AML-193 (cell line): ENCODE measurements at regions not wholly inside any gene's neighbourhood (a gene's known extent, or its start where the extent isn't known, plus 50 kb on each side); places are given as distances from the start of the nearest gene placed in this dataset.

Experiments used
- DNase-seq, 2 experiments: peaks; one replicate each; lab custom pipeline; 2025; lab: John Stamatoyannopoulos, UW

DNA sequence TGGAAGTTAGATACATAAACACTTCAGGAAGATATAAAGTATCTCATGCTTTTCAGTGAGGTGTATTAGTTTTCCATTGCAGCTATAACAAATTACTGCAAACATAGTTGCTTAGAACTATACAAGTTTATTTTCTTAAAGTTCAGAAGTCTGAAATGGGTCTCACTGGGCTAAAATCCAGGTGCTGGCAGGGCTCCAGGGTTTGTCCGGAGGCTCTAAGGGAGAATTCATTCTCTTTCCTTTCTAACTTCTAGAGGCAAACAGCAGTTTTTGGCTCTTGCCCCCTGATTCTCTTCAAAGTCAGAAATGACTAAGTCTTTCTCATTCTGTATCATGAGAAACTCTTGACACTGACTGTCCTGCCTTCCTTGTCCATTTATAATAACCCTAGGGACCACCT, 138.8 kb downstream of the AASDHPPT start:
- DNase-seq = no peak

DNA sequence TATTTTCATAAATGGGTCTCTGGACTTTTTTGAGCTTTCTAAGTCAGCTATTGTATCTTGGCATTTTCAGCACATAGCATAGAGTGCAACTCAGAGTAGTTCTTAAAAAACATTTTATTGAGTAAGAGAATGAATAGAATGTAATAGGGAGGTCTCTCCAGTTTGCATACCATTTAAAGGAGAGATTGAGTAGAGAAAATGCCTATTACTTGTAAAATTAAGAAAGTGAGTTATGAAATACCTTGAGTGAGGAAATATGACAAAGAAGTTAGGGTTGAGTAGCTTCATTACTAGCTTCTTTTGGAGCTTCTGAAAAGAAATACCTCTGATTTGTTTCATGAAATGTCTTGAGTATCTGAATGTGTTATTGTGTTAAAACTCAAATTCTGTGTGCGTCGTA, 140.0 kb downstream of the AASDHPPT start:
- DNase-seq = no peak

- DNase-seq = no peak
These were observed 140.6 kb downstream of the AASDHPPT start for GRCh38 chr11:106218106-106218505.

DNA sequence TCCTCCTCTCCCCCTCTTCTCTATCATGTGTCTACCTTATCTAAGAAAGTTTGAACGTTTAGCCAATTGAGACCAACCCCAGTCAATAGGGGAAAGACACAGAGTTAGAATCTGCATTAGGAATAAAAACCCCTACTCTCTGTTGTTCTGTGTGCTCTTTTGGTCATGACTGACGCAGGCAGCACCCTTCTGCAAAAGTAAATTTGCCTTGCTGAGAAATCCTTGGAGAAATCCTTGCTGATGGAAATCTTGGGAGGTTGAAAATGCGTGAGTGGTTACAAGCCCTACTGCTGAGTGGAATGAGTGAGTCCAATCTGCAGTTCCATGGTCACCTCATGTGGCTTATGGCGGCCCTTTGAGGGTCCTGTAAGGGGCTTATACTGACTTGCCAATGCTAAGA, 145.2 kb downstream of the AASDHPPT start:
- DNase-seq = no peak

DNA sequence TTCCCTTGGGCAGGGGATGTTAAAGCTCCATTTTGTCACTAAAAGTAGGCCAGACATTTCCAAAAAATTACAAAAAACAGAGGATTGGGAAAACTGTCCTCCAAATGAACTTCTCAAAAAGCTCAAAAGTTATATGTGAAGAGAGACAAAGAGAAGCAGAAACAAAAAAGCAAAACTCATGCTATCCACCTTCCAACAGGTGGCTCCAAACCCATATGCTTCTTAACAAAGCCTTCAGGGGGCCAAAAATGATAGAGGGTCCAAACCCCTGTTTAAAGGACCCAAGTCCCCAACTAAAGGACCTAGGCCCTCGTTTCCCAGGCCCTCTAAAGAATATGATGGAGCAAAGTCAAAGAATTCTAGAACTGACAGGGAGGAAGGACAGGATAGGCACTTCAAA, 146.7 kb downstream of the AASDHPPT start:
- no peak for DNase-seq

GRCh38 chr11:106228996-106229395, 151.5 kb downstream of the AASDHPPT start:
- DNase-seq = no peak

DNA sequence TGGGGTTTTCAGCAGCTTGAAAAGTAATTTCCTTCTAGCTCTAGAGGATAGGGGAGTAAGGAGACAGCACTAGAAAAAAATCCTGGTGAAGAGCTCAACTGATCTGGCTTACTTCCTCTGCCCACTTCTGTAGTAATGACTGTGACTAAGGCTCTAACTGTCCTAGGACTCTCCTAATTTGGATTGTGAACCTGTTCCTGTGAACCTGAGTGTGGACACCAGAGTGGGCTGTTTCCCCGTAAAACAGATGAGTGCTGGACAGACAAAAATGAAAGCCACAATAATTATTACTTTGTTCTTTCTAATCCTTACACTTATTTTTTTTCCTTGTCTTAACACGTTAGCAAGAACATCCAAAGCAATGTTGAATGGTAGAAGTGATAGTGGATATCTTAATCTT, 154.1 kb downstream of the AASDHPPT start:
- DNase-seq = no peak

- DNase-seq = no peak
These were observed 155.7 kb downstream of the AASDHPPT start for GRCh38 chr11:106233191-106233590.

- DNase-seq = no peak
These were observed 157.3 kb downstream of the AASDHPPT start for GRCh38 chr11:106234794-106235193.

DNA sequence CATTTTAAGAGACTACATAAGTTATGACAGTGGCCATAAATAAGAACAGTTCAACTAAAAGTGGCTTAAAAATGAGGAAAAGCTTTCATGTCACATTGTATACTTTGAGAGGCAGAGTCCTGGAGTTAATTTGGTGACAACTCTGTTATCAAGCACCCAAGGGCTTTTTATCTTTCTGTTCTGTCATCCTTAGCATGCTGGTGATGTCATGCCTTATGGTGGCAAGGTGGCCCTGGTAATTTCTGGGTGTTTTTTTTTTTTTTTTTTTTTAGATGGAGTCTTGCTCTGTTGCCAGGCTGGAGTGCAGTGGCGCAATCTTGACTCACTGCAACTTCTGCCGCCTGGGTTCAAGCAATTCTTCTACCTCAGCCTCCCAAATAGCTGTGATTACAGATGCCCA, 158.8 kb downstream of the AASDHPPT start:
- DNase-seq = no peak

DNA sequence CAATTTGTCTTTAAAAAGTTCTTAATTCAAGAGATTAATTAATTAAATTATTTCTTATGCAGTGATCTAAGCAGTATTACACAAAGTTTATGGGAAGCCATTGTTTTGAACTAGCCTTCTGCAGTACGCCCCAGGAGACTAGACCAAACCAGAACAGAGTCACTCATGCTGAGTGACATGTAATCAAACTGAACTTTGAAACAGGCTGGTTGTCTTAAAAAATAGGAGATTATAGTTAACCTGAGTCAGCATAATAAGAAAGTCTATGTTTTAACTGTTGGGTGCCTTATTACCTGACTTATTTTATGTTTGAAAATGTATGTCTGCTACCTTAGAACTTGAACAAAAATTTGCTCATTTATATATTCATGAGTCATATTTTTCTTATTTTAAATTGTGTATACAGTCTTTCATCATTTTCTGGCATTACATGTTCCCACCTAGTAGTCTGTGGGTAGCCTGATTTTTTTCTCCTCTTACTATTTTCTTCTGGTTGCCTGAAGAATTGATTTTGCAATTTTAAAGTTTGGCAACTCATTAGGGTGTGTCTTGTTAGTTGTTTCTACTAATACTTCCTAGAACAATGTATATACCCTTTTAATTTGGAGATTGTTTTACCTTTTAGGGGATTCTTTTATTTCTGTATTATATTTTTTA, 161.4 kb downstream of the AASDHPPT start:
- no peak for DNase-seq

- no peak for DNase-seq
These were observed 164.3 kb downstream of the AASDHPPT start for GRCh38 chr11:106241601-106242257.

- DNase-seq = no peak
These were observed 165.4 kb downstream of the AASDHPPT start for GRCh38 chr11:106242718-106243415.

- no peak for DNase-seq
These were observed 169.0 kb downstream of the AASDHPPT start for GRCh38 chr11:106246495-106246894.

GRCh38 chr11:106249617-106250239, 172.3 kb downstream of the AASDHPPT start:
- no peak for DNase-seq

- no peak for DNase-seq
These were observed 185.4 kb downstream of the AASDHPPT start for GRCh38 chr11:106262852-106263251.

DNA sequence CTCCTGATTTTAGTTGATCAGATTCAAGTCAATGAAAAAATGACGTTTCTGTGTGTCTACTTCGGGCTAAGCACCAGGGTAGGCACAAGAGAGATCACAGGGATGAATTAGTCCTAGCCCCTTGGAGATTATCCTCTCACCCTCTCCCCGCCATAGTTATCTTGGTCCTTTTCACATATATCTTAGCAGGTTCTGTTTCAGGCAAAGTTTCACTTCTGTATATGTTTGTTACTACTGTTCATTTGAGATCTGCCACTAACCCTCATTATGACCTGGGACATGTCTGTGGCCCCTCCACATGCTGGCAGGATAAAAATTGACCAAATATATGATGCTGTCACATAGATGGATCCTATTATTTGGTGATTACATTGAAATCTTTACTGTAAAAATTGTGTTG, 186.1 kb downstream of the AASDHPPT start:
- no peak for DNase-seq

DNA sequence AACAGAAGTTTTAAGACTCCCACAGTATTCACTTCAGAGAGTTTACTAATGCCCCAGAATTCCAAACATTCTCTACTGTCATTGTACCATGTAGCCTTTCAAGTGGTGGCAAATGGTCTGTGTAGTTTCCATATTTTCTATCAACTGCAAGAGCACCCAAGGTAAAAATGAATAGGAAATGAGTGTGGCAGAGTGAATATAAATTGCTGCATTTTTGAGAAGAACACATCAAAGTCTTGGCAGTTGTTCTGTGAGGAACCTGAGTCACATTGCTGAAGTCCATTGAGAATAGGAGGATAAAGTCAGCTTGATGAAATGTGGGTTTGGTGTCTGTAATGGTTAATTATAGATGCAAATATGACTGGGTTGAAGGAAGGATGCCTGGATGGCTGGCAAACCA, 193.6 kb downstream of the AASDHPPT start:
- DNase-seq = no peak

DNA sequence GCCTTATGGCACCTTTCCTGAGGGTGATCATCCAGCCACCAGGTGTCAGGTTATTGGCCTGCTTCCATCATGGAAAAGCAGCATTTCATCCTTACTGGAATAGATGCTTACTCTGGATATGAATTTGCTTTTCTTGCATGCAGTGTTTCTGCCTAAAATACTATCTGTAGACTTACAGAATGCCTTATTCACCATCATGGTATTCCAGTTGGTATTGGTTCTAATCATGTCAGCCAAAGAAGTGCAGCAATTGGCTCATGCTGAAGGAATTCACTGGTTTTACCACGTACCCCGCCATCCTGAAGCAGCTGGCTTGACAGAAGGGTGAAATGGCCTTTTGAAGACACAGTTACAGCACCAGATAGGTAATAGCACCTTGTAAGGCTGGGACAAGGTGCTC, 194.2 kb downstream of the AASDHPPT start:
- DNase-seq = no peak

- DNase-seq = no peak
These were observed 197.7 kb downstream of the AASDHPPT start for GRCh38 chr11:106275151-106275550.

DNA sequence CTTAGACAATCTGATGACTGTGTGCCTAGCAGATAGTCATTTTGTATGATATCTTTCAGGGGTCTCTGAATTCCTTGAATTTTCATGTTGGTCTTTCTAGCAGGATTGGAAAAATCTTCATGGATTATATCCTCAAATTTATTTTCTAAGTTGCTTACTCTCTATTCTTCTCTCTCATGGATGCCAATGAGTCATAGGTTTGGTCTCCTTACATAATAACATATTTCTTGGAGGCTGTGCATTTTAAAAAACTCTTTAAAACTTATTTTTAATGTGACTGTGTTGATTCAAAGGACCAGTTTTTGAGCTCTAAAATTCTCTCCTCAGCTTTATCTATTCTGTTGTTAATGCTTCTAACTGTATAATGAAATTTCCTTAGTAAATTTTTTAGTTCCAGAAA, 198.7 kb downstream of the AASDHPPT start:
- DNase-seq = no peak

DNA sequence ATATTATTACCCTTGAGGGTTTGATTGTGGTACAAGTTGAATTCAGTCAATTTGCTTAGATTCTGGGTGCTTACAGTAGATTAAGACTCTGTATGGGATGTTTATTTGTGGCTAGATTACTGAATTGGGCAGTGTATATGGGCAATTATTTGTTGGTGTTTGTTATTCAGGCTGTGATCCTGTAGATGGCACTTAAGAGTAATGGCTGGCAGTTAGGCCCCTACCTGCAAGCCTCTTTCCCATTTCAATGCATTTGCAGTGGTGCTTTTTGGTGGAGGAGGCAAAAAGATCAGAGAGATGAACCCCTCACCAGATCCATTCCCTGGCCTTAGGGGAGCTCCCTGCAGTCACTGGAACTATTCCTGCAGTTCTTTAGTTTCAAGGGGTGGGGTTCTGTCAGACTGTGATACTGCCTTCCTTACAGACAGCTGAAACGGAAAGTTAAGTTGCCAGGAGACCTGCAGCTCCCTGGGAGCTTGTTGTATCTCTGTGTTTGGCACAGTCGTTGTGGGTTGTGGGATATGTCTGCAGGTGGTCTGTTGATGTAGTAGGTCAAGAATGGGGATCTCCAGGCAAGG, 199.5 kb downstream of the AASDHPPT start:
- no peak for DNase-seq

DNA sequence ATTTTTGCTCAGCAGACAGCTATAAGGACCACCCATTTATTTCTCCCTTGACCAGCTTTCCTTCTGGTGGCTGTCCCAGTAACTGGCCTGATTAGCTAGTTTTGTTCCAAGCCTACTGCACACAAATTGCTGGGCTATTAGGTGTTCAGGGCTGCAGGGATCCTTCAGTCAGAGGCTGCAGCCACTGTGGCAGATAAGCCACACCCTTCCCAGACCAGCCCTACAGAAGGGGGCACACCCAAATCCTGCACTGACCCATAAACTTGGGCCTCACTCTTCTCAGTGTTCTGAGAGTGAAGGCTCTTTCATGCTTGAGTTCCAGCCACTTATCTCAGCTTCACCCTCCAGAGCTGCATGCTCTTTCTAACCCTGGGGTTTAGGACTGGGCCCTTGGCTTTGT, 200.0 kb downstream of the AASDHPPT start:
- no peak for DNase-seq
